ENCODE measurements at regions not wholly inside any gene's neighbourhood (a gene's known extent, or its start where the extent isn't known, plus 50 kb on each side); places are given as distances from the start of the nearest gene placed in this dataset.
A peak's percentile ranks its signal among the peaks of the same experiment; 100 is the strongest.

DNA sequence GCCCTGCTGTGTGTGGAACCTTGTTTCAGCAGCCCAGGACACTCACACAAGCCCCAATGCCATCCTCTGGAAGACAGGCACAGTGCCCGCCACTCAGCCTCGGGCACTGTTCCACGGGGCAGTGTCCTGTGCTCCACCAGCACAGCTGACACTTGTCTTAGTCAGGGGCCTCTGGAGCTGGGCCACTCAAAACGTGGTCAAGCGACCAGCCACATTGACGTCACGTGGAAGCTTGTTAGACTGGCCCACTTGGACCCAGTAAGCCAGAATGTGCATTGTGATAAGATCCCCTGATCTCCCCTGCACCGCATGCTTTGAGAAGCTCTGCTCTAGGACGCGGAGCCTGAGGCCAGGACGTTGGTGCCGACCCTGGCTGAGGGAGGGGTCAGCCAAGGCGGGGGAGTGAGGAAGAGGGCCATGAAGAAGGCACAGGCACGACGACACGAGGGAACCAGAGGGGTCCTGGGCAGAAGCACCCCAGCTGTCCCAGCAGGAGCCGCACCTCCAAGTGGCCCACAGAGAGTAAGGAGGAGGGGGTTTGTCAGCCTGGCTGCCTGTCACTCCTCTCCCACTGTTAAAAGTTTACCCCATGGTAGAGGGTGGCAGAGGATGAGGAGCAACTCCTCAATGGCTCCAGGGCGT lies 64.6 kb downstream of the LINC01488 start:
- no peak for DNase-seq

DNA sequence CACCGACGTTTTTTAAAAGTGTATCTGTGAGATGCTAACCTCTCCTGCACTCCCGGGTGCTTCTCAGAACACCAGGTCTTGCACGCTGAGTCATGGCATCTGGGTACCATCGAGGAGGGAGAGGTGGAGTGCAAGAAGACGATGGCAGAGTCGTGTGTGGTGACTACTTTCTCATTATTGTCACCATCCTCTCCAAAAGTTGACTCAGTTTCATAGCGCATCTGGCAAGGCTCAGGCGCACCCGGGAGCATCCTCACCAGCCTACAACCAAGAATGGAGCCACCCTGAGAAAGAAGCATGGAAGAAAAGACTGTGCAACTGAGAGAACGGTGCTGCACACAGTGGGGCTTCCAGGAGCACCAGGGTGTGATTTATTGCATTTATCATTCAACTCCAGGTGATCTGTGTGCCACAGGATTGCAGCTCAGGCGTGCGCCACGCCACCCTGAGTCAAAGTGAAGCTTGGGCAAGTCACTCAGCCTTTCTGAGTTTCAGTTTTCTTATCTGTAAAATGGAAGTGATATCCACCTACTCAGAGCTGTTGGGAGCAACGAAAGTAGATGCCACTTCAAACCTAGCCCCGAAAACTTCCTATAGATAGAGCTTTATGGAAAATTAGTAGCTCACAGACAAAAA lies 65.4 kb downstream of the LINC01488 start:
- peak; percentile 71 for DNase-seq

DNA sequence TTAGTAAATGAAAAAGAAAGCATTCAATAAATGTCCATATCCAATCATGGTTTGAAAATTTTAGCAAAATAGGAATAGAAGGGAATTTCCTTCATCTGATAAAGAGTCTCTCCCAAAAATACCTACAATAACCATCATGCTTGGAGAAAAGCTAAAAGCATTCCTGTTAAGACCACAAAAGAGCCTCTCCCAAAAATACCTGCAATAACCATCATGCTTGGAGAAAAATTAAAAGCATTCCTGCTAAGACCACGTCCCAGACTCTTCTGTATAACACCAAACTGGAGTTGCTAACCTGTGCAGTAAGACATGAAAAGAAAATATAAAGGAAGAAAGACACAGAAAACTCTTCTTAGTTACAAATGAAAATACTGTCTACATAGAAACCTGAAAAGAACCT lies 69.4 kb downstream of the LINC01488 start:
- DNase-seq, result no peak

DNA sequence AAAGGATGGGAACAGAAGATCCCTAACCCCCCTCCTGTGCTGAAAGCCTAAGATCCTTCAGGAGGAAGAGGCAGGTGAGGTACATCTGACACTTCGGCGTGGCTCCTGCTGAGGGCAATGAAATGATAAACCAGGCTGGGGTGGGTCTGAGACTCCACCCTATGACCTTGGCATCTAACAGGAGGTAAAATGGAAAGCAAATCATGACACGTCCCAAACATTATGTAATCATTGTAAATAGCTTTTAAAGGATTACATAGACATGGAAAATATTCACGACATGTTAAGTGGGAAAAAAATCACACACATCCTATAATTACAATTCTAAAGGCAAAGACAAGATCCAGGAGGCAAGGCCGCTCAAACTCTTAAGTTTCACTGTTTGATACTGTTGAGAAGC lies 70.5 kb downstream of the LINC01488 start:
- no peak for DNase-seq

DNA sequence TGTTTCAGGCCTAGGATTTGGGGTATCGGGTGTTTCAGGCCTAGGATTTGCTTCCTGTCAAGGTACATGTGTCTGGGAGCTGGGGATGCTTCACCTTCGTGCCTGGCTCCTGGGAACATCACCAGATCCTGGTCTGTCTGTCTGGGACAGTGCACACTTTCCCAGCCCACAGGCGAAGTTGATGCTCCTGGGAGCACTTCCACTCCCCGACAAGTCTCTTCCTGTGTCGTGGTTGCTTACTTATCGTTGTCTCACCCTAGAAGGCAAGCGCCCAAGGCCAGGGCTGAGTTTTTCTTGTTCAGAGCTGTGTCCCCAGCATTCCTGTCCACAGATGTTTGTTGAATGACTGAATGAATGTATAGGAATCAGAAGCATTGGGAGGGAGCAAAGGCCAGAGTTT lies 71.5 kb downstream of the LINC01488 start:
- DNase-seq, result no peak

DNA sequence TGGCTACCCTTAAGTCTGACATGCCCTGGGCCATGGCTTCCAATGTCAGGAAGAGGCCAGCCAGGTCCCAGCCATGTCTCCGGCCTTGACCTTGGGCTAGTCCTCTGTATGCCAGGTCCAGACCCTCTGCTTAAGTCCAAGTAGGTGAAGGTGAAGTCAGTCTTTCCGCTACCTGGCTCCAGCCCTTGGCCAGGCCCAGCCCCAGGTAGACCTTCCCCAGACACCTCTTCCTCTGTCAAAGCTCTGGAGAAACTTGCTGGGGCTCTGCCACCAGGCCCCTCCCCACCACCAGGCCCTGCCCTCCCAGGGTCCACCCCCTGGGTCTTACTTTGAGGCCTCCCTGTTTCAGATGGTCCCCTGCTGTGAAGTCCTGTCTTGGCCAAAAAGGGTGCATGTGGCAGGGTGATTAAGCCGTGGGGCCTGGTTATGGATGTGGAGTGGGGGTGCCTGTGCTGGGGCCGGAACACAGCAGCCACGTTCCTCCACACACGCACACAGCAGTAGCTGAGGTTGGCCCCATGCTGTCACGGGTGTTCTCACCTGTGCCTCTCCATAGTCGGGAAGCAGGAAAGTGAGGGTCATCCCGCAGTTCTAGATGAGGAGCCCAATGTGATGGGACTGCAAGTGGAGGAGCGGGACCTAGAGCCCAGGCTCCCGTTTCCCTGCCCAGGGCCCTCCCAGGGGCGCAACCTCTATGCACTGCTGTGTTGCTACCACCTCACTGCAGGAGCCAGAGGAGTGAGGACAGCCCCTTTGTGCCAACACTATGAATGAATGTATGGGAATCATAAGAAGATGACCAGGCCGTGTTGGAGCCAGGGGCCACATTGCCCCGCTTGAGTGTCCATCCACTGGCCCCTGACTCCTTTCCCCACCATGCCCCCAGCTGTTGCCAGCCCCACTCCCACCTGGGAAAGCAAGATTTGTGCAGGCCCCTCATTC lies 72.2 kb downstream of the LINC01488 start:
- DNase-seq, result no peak

DNA sequence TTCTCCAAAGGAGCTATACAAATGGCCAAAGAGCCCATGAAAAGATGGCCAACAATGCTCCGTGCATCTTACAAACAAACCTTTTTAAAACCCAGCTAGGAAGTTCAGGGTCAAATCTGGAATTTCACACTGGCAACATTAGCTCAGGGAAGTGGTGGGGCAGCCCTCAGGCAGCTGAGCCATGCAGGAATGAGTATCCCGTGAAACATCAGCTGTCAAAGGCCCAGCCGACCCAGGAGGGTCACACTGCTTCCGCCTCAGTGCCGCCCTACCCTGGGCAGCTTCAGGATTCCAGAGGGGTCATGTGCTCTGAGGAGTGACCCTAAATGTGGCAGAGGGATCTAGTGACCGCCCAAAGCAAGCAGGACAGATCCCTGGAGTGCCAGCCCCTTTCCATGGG lies 73.4 kb downstream of the LINC01488 start:
- no peak for DNase-seq

DNA sequence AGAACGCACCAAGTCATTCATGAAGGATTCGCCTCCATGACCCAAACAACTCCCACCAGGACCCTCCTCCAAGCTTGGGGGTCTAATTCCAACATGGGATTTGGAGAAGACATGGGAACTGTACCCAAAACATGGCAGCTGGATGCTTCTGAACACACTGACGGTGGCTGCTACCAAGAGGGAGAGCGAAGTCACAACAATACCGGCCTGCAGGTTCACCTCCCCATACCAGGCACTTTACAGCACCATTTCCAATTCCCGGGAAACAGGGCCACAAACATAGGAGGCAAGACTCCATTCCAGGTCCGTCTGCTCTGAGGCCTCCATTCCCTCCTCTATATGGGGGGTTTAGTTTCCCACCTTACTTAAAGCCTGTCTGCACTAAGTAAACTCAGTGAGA lies 75.8 kb downstream of the LINC01488 start:
- no peak for DNase-seq

DNA sequence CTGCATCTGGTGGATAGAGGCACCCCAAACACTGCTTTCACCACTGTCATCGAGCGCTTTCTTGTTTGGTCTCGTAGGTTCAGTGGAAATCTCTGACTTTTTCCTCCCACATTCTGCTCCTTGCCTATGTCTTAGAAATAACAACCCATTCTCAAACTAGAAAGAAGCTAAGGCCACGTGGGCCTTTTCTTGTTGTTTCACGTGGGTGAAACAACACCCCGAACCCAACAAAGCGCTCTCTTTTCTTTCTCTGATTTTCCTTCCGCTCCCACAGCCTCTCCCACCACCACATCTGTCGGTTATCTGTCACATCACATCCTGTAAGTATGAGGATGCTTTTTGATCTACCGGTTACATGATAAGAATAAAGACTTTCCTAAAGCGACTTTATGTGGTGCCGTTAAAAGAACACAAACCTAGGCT lies 77.1 kb downstream of the LINC01488 start:
- no peak for DNase-seq

DNA sequence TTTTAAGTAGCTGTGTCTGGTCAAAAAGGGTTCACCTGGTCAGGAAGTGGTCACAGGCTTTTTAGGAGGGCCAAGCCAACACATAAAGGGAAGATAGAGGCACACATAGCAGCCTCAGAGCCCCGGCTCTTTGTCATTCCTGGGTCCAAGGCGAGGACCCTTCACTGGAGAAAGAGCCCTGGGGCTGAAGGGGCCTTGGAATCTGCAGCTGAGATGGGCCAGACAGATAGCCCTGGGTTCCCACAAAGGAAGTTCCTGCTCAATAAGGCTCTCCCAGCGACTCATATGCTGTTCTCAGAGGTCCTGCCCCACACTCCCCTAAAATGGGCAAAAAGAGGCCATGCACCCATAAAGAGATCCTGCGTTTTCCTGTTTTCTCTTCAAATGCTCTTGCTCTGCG lies 77.7 kb downstream of the LINC01488 start:
- no peak for DNase-seq

DNA sequence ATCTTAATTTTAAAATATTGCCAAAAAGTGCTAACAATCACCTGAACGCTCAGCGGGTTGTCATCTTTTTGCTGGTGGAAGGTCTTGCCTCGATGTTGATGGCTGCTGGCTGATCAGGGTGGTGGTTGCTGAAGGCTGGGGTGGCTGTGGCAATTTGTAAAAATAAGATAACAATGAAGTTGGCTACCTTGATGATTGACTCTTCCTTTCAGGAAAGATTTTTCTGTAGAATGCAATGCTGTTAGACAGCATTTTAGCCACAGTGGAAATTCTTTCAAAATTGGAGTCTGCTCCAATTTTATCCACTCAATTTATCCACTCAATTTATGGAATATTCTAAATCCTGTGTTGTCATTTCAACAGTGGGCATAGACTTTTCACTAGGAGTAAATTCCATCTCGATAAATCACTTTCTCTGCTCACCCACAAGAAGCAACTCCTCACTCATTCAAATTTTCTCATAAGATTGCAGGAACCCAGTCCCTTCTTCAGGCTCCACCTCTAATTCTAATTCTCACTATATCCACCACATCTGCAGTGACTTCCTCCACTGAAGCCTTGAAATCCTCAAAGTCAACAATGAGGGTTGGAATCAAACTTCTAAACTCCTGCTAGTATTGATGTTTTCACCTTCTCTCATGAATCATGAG lies 78.8 kb downstream of the LINC01488 start:
- DNase-seq, result no peak

DNA sequence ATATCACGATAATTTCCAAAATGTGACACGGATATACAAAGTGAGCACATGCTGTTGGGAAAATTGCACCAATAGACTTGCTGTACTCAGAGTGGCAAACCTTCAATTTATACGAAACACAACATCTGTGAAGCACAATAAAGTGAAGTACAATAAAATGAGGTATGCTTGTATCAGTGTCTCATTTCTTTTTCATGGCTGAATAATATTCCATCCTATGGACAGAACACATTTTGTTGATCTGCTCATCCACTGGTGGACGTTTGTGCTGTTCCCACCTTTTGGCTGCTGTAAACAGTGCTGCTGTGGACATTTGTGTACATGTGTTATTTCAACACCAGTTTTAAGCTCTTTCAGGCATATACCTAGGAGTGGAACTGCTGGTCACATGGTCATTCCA lies 78.7 kb upstream of the CCND1 start:
- DNase-seq, result no peak

DNA sequence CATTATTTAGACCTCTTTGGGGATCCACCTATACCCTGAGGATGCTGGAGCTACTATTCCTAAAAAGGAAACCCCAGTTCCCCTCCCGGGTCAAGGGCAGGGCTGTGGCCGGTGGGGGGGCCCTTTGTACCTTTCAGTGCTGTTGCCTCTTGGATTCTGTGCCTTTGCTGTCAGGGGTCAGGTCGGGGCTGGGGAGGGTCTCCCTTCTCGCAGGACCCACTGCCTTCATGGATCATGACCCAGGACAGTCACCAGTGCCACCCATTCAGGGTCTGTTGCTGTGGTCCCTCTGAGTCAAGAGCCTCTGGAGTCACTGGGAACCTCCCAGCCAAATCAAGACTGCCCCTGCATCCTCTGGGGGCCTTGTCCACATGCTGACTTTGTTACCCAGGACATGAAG lies 78.1 kb upstream of the CCND1 start:
- DNase-seq, result no peak

DNA sequence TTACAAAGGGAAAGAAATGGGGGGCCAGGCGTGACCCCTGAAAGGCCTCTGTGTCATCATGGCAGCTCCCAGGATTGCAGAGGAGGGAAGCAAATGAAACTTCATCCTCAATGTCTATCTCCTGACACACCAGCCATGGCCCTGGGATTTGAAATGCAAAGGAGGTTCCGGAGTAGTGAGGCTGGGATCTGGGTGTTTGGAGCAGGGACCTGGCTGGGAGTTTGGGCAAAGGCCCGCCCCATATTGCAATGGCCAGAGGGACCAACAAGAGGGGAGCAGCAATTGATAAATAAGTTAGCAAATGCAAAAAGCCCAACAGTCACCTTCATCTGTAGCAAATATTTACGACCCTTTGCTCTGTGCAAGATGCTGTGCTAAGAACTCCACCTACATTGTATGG lies 77.7 kb upstream of the CCND1 start:
- no peak for DNase-seq

DNA sequence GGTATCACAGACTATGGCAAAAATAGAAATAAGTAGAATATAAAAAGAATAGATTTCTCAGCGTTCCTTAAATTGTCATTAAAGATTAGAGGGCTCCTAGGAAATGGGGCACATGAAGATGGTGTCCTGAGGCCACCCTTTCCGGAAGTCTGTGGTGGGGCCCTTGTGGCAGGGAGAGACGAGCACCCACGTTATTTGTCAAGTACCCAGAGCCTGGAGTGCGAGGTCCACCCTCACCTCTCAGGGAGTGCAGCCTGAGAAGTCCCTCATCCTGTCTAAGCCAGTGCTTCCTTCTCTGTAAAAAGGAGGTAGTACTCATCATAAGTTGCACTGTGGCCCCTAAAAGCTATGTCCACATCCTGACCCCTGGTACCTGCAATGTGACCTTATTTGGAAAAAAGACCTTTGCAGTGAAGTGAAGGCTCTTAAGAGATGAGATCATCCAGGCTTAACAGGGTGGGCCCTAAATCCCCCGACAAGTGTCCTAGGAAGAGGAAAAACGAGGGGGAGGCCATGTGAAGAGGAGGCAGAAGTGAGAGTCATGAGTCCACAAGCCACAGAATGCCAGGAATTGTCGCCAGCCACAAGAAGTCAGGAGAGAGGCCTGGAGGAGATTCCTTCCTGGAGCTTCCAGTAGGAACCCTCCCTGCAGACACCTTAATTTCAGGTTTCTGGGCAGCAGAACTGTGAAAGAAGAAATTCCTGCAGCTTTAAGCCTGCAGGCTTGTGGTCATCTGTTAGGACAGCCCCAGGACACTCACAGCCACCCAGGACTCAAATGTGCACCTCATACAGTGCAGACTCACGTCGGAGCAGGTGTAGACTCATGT lies 76.8 kb upstream of the CCND1 start:
- DNase-seq, result no peak

DNA sequence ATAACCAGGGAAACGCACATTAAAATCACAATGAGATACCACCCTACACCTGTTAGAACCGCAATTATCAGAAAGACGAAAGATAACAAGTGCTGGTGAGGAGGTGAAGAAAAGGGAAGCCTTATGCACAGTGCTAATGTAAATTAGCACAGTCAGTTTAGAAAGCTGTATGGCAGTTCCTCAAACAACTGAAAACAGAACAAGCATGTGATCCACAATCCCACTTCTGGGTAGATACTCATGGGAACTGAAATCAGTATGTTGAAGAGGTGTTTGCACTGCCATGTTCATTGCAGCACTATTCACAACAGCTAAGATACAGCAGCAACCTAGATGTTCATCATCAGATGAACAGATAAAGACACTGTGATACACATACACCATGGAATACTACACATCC lies 75.0 kb upstream of the CCND1 start:
- no peak for DNase-seq

DNA sequence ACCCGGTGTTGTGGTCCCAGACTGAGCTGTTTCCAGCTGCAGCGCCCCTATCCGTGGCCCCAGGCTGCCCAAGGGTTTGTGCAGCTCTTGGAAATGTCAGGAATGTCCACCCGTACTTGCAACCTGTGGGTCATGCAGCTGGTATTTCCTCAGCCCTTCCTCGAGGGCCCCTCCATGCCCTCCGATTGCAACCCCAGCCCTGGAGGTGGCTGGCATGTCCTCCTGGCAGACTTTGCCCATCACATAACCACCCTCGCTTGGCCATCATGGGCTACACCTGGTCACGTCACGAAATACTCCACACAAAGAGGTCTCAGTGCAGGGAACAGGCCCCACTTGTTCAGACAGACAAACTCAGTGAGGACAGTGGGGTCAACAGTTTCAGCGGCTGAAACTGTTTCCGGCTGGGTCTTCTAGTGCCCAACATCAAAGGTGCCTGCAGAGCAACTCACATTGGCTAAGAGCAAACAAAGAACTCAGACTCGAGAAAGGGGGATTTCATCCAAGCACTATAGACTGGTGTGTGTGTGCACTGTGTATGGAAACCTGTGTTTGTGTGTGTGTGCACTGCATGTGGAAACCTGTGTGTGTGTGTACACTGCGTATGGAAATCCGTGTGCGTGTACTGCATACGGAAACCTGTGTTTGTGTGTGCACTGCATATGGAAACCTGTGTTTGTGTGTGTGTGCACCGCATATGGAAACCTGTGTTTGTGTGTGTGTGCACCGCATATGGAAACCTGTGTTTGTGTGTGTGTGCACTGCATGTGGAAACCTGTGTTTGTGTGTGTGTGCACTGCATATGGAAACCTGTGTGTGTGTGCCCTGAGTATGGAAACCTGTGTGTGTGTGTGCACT lies 72.8 kb upstream of the CCND1 start:
- DNase-seq, result no peak

DNA sequence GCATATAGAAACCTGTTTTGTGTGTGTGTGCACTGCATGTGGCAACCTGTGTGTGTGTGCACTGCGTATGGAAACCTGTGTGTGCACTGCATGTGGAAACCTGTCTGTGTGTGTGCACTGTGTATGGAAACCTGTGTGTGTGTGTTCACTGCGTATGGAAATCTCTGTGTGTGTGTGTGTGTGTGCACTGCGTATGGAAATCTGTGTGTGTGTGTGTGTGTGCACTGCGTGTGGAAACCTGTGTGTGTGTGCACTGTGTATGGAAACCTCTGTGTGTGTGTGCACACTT lies 72.2 kb upstream of the CCND1 start:
- no peak for DNase-seq

DNA sequence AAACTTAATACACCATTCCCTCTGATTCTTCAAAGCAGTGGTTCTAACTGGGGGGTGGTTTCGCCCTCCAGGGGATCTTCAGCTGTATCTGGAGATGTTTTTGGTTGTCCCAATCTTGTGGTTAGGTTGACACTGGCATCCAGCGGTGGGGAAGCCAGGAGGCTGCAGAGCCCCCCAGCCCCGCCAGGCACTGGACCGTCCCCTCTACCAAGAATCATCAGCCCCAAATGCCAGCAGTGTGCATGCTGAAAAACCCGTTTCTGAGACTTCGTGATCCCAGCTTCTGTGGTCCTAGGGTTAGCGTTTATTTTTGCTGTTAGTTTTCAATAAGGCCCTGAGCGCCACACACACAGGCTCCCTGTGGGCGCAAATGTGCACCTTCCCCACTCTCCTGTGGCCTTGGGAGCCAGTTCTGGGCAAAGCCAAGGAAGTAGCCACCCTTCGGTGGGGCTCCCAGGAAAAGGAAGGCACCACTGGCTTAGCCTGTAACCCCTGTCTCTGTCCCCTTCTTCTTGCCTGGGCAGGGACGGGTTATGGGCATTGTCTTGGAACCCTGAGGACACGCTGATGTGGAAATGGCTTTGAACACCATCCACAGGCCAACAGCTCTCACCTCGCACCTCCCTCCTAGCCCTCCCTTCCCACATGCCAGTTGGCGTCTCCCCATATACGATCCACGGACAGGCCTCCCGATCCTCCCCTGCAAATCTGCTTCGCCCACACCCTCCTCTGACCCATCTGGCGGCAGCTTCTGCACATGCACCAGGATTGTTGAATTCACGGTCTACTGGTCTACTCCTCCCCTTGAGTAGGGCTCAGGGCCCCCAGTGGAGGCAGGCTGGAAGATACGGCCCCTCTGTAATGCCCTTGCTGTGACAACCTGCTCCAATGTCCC lies 71.4 kb upstream of the CCND1 start:
- DNase-seq, result no peak

DNA sequence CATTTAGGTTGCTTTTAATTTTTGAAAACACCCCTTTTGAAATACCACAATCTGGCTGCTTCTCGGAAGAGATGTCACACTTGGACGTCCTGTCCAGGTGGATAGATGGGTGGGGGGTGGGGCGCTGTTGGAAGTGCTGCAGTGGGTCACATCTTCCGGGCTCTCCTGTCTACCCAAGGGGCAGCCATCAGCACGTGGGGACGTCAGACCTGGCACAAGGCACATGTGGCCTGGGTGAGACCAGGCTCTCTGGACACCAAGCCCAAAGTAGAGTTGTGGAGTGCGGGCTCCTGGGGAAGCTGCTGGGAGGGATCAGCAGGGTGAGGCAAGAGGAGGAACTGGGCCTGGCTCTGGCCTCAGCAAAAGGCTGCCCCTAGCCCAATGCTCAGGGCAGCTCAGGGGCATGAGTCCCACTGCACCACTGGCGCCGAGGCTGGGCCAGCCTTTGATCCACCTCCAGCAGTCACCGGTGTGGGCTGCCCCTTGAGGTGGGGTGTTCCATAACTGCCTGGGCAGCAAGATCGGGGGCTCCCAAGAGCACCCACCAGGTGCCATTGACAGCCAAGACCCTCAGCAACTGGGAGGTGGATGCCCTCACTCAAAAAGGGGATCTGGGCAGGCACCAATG lies 68.6 kb upstream of the CCND1 start:
- DNase-seq, result no peak

All from stimulated activated CD8-positive, alpha-beta memory T cell treated with anti-CD3 and anti-CD28 coated beads, Interleukin-4, amount 100 ng/mL, for 48 hours (primary cell).